HEK293T (cell line): ENCODE measurements at regions not wholly inside any gene's neighbourhood (a gene's known extent, or its start where the extent isn't known, plus 50 kb on each side); places are given as distances from the start of the nearest gene placed in this dataset.

Experiments
- CTBP1 ChIP-seq: fragments of 450-650 bp; IDR thresholded peaks from 2 replicates; pipeline ENCODE4 v1.6.1; 2016; ENCODE audit warnings: borderline replicate concordance
- FOXM1 ChIP-seq: fragments of 450-650 bp; IDR thresholded peaks from 2 replicates; pipeline ENCODE4 v1.6.1; 2017; ENCODE audit warnings: mild to moderate bottlenecking, borderline replicate concordance
- SP1 ChIP-seq: fragments of 450-650 bp; IDR thresholded peaks from 2 replicates; pipeline ENCODE4 v1.6.1; 2017
- SUZ12 ChIP-seq: fragments of 450-650 bp; IDR thresholded peaks from 2 replicates; pipeline ENCODE4 v1.6.1; 2016; ENCODE audit warnings: mild to moderate bottlenecking

DNA sequence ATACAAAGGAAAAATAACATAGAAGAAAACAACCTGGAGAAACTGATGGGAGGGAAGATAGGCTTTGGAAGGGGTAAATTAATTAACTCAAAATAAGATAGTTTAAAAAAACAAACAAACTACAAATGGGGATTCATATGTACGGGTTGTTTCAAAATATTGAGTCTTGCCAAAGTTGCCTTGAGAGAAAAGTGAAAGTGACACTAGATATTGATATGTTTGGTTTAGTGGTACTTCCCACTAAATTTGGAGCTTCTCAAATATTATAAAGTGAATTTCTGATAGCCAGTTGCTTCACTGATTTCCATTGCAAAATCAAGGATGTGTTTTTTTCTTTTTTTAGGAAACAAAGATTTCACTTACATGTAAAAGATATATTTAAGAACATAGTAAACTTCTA lies 149.5 kb upstream of the RUNX1 start:
- TF ChIP-seq SUZ12 (no peak), SP1 (no peak), FOXM1 (no peak), CTBP1 (no peak)
